ENCODE measurements at regions not wholly inside any gene's neighbourhood (a gene's known extent, or its start where the extent isn't known, plus 50 kb on each side); places are given as distances from the start of the nearest gene placed in this dataset.

DNA sequence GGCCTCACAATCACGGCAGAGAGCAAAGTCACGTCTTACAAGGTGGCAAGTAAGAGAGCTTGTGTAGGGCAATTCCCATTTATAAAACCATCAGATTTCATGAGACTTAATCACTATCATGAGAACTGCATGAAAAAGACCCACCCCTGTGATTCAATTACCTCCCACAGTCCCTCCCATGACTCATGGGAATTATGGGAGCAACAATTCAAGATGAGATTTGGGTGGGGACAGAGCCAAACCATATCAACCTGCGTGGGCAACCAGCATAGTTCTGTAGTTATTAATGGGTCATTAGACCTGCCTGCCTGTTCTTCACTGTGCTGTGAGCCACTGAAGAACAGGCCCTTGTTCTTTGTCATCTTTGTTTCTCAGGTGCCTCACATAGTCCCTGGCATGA lies 593.7 kb upstream of the BOD1L1 start:
- H3K4me1 ChIP-seq (ENCODE audit: control insufficient read depth, insufficient read depth, low read length, poor library complexity, severe bottlenecking) = no peaks in the 10 kb centered on the region
- H3K27ac ChIP-seq (ENCODE audit: insufficient read depth, low read length, poor library complexity, severe bottlenecking) = no peak overlapping the region
- no peaks in the 10 kb centered on the region for H3K36me3 ChIP-seq (ENCODE audit: control insufficient read depth, insufficient read depth, low read length)
- no peaks in the 10 kb centered on the region for H3K9me3 ChIP-seq (ENCODE audit: control insufficient read depth in 2 of 2, low read length in 2 of 2)
- Mint-ChIP-seq H3K4me3 (no peak overlapping the region), H3K27ac (no peak overlapping the region), H3K4me1 (no peaks in the 10 kb centered on the region), H3K27me3 (no peaks in the 10 kb centered on the region), H3K36me3 (no peaks in the 10 kb centered on the region), H3K9me3 (peaks cover 0 to 5% (median 4%) of the 10 kb centered on the region in 7 donors)
- H3K27me3 ChIP-seq (ENCODE audit: control insufficient read depth, insufficient read depth, low read length) = no peaks in the 10 kb centered on the region
- DNase-seq (no peak), ATAC-seq (ENCODE audit: low read depth in 2 of 2) (no peak)
- H3K4me3 ChIP-seq (ENCODE audit: low read depth, low read length) = no peak overlapping the region

DNA sequence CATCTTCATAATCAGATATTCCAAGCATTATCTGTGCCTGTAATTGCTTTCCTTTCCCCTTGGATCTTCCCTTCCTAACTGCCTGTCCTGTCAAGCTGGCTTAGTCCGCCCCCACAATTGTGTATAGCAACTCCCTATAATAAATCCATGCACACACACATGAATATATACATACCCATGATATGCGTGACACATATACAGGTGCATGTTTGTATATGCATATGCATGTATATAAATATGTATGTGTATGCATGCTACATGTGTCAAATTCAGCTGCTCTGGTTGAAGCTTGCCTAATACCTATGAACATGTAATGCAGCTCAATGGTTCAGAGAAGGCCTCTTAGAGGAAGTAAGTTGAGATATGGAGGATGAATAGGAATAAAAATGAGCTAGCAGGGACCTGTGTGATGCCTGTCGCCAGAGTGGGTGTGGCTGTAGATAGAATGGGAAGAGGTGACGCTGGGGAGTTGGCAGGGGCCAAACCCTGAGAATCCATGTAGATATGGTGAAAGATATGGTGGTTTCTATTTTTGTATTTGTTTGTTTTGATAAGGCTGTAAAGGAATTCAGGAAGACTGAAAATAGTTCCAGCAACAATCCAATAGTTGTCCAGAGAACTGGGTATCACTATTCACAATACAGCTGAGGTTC lies 595.0 kb upstream of the BOD1L1 start:
- peaks cover 0 to 6% (median 2%) of the 10 kb centered on the region in 7 donors for H3K9me3 Mint-ChIP-seq
- Histone ChIP-seq H3K9me3 (ENCODE audit: control insufficient read depth in 2 of 2, low read length in 2 of 2) (no peaks in the 10 kb centered on the region), H3K27me3 (ENCODE audit: control insufficient read depth, insufficient read depth, low read length) (no peaks in the 10 kb centered on the region), H3K4me1 (ENCODE audit: control insufficient read depth, insufficient read depth, low read length, poor library complexity, severe bottlenecking) (no peaks in the 10 kb centered on the region), H3K4me3 (ENCODE audit: low read depth, low read length) (no peak overlapping the region), H3K36me3 (ENCODE audit: control insufficient read depth, insufficient read depth, low read length) (no peaks in the 10 kb centered on the region), H3K27ac (ENCODE audit: insufficient read depth, low read length, poor library complexity, severe bottlenecking) (no peak overlapping the region)
- H3K4me3 Mint-ChIP-seq = no peak overlapping the region
- H3K27ac Mint-ChIP-seq = no peak overlapping the region
- no peak for DNase-seq
- H3K36me3 Mint-ChIP-seq = no peaks in the 10 kb centered on the region
- no peak for ATAC-seq (ENCODE audit: low read depth in 2 of 2)
- H3K4me1 Mint-ChIP-seq = no peaks in the 10 kb centered on the region
- no peaks in the 10 kb centered on the region for H3K27me3 Mint-ChIP-seq

- Mint-ChIP-seq H3K27ac (no peak overlapping the region), H3K9me3 (peaks cover 0 to 9% (median 2%) of the 10 kb centered on the region in 7 donors), H3K36me3 (no peaks in the 10 kb centered on the region), H3K4me3 (no peak overlapping the region), H3K27me3 (no peaks in the 10 kb centered on the region), H3K4me1 (no peaks in the 10 kb centered on the region)
- DNase-seq (no peak), ATAC-seq (ENCODE audit: low read depth in 2 of 2) (no peak)
- Histone ChIP-seq H3K4me3 (ENCODE audit: low read depth, low read length) (no peak overlapping the region), H3K36me3 (ENCODE audit: control insufficient read depth, insufficient read depth, low read length) (no peaks in the 10 kb centered on the region), H3K4me1 (ENCODE audit: control insufficient read depth, insufficient read depth, low read length, poor library complexity, severe bottlenecking) (no peaks in the 10 kb centered on the region), H3K27me3 (ENCODE audit: control insufficient read depth, insufficient read depth, low read length) (no peaks in the 10 kb centered on the region), H3K27ac (ENCODE audit: insufficient read depth, low read length, poor library complexity, severe bottlenecking) (no peak overlapping the region), H3K9me3 (ENCODE audit: control insufficient read depth in 2 of 2, low read length in 2 of 2) (no peaks in the 10 kb centered on the region)
These were observed 595.9 kb upstream of the BOD1L1 start for GRCh38 chr4:14223461-14223860.

DNA sequence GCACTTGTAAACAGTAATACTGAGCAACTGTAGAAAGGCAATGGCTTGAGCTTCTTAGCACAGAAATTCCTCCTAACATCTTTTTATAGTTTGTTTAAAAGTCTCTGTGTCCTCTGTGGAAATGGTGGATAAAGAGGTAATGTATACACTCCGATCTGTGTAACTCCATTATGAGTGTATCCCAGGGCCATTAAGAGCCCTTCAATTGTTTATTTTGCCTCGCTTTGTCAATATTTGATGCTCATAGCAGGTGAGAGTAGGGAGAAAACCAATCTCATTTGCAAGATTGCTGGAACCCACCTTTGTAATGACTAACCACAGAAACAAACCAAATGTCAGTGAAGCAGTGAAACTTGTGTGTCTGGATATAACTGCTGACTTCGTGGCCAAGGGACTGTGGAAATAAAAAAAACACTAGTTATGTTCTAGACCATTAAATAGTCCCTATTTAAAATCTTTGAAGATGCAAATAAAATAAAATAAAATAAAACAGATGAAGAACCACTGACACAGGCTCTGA lies 598.2 kb upstream of the BOD1L1 start:
- H3K4me1 ChIP-seq (ENCODE audit: control insufficient read depth, insufficient read depth, low read length, poor library complexity, severe bottlenecking) = no peaks in the 10 kb centered on the region
- no peaks in the 10 kb centered on the region for H3K27me3 Mint-ChIP-seq
- H3K4me3 Mint-ChIP-seq = no peak overlapping the region

DNA sequence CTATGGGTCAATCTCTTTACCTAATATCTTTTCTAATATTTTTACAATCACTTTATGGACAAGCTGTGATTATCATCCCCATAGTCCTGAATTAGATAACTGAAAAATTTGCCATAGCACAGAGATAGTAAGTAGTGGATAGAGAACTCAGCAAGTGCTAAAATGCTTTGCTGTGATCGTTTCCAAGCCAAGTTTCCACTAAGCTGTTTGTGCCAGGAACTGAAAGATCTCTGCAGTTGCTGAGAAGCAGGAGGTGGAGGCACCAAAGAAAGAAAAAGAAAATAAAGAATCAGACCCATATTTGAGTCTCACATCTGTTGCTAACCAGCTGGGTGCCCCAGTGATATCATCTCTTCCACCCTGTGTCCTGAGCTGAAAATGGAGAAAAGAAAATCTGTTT lies 605.6 kb upstream of the BOD1L1 start:
- H3K9me3 ChIP-seq (ENCODE audit: control insufficient read depth in 2 of 2, low read length in 2 of 2) = no peaks in the 10 kb centered on the region
- no peaks in the 10 kb centered on the region for H3K36me3 ChIP-seq (ENCODE audit: control insufficient read depth, insufficient read depth, low read length)
- ATAC-seq (ENCODE audit: low read depth in 2 of 2) (no peak), DNase-seq (no peak)
- no peaks in the 10 kb centered on the region for H3K27me3 ChIP-seq (ENCODE audit: control insufficient read depth, insufficient read depth, low read length)
- Mint-ChIP-seq H3K36me3 (no peaks in the 10 kb centered on the region), H3K27me3 (no peaks in the 10 kb centered on the region), H3K4me1 (no peaks in the 10 kb centered on the region), H3K27ac (no peak overlapping the region), H3K9me3 (peaks cover 0 to 4% (median 0%) of the 10 kb centered on the region in 7 donors), H3K4me3 (no peak overlapping the region)
- no peak overlapping the region for H3K27ac ChIP-seq (ENCODE audit: insufficient read depth, low read length, poor library complexity, severe bottlenecking)
- H3K4me1 ChIP-seq (ENCODE audit: control insufficient read depth, insufficient read depth, low read length, poor library complexity, severe bottlenecking) = no peaks in the 10 kb centered on the region
- H3K4me3 ChIP-seq (ENCODE audit: low read depth, low read length) = no peak overlapping the region

More for the DNA sequence above, 598.2 kb upstream of the BOD1L1 start:
- H3K27ac ChIP-seq (ENCODE audit: insufficient read depth, low read length, poor library complexity, severe bottlenecking) = no peak overlapping the region
- H3K36me3 Mint-ChIP-seq = no peaks in the 10 kb centered on the region
- H3K27me3 ChIP-seq (ENCODE audit: control insufficient read depth, insufficient read depth, low read length) = no peaks in the 10 kb centered on the region
- no peak overlapping the region for H3K27ac Mint-ChIP-seq
- no peak for DNase-seq
- H3K9me3 Mint-ChIP-seq = peaks cover 0 to 9% (median 1%) of the 10 kb centered on the region in 7 donors
- no peak overlapping the region for H3K4me3 ChIP-seq (ENCODE audit: low read depth, low read length)
- no peaks in the 10 kb centered on the region for H3K36me3 ChIP-seq (ENCODE audit: control insufficient read depth, insufficient read depth, low read length)
- H3K4me1 Mint-ChIP-seq = no peaks in the 10 kb centered on the region
- no peaks in the 10 kb centered on the region for H3K9me3 ChIP-seq (ENCODE audit: control insufficient read depth in 2 of 2, low read length in 2 of 2)
- no peak for ATAC-seq (ENCODE audit: low read depth in 2 of 2)

DNA sequence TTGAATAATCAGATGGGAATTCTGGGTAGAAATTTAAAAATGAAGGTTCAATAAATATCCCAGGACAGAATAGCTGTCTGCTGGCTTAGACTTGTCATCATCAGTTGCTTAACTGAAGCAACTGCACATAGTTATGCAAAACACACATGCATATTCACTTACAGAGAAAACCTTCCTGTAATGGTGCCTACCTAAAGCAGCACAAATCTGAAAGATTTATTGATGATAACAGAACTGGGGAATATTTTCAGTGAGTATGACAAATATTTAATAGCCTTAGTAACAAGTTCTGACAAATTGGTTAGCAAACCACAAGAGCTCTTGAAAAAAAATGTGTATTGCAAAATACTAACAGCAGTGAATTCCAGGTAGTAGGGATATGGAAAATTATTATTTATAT lies 606.8 kb upstream of the BOD1L1 start:
- ATAC-seq (ENCODE audit: low read depth in 2 of 2) (no peak), DNase-seq (no peak)
- peaks cover 0 to 4% (median 0%) of the 10 kb centered on the region in 7 donors for H3K9me3 Mint-ChIP-seq
- H3K4me1 Mint-ChIP-seq = no peaks in the 10 kb centered on the region
- H3K27me3 Mint-ChIP-seq = no peaks in the 10 kb centered on the region
- H3K36me3 Mint-ChIP-seq = no peaks in the 10 kb centered on the region
- Histone ChIP-seq H3K4me1 (ENCODE audit: control insufficient read depth, insufficient read depth, low read length, poor library complexity, severe bottlenecking) (no peaks in the 10 kb centered on the region), H3K36me3 (ENCODE audit: control insufficient read depth, insufficient read depth, low read length) (no peaks in the 10 kb centered on the region), H3K4me3 (ENCODE audit: low read depth, low read length) (no peak overlapping the region), H3K27me3 (ENCODE audit: control insufficient read depth, insufficient read depth, low read length) (no peaks in the 10 kb centered on the region), H3K27ac (ENCODE audit: insufficient read depth, low read length, poor library complexity, severe bottlenecking) (no peak overlapping the region), H3K9me3 (ENCODE audit: control insufficient read depth in 2 of 2, low read length in 2 of 2) (no peaks in the 10 kb centered on the region)
- no peak overlapping the region for H3K4me3 Mint-ChIP-seq
- H3K27ac Mint-ChIP-seq = no peak overlapping the region

GRCh38 chr4:14236359-14236758 lies 608.8 kb upstream of the BOD1L1 start:
- Histone ChIP-seq H3K4me1 (ENCODE audit: control insufficient read depth, insufficient read depth, low read length, poor library complexity, severe bottlenecking) (no peaks in the 10 kb centered on the region), H3K36me3 (ENCODE audit: control insufficient read depth, insufficient read depth, low read length) (no peaks in the 10 kb centered on the region), H3K9me3 (ENCODE audit: control insufficient read depth in 2 of 2, low read length in 2 of 2) (no peaks in the 10 kb centered on the region), H3K27ac (ENCODE audit: insufficient read depth, low read length, poor library complexity, severe bottlenecking) (no peak overlapping the region), H3K27me3 (ENCODE audit: control insufficient read depth, insufficient read depth, low read length) (no peaks in the 10 kb centered on the region), H3K4me3 (ENCODE audit: low read depth, low read length) (no peak overlapping the region)
- Mint-ChIP-seq H3K4me3 (no peak overlapping the region), H3K27ac (no peak overlapping the region), H3K27me3 (no peaks in the 10 kb centered on the region), H3K4me1 (no peaks in the 10 kb centered on the region), H3K36me3 (no peaks in the 10 kb centered on the region), H3K9me3 (peaks cover 0 to 4% (median 0%) of the 10 kb centered on the region in 7 donors)
- DNase-seq (no peak), ATAC-seq (ENCODE audit: low read depth in 2 of 2) (no peak)

DNA sequence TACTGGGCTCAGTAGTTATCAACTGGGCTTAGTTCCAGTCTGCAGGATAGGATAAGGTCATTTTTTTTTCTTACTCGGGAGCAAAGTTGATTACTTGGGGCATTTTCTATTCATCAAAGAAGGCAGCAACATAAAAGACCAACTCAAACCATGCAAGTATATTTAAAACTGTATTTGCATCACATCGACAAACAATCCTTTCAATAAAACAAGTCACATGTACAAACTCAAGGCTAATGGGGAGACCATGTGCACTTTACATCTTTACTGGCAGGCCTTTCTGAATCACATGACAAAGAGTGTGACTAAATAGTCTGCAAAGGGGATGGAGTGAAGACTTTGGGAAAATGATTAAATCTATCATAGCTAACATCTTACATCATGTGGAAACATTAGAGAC lies 610.4 kb upstream of the BOD1L1 start:
- no peak overlapping the region for H3K4me3 Mint-ChIP-seq
- no peak overlapping the region for H3K27ac Mint-ChIP-seq
- no peaks in the 10 kb centered on the region for H3K27me3 ChIP-seq (ENCODE audit: control insufficient read depth, insufficient read depth, low read length)
- no peak overlapping the region for H3K4me3 ChIP-seq (ENCODE audit: low read depth, low read length)
- no peak overlapping the region for H3K27ac ChIP-seq (ENCODE audit: insufficient read depth, low read length, poor library complexity, severe bottlenecking)
- no peaks in the 10 kb centered on the region for H3K4me1 ChIP-seq (ENCODE audit: control insufficient read depth, insufficient read depth, low read length, poor library complexity, severe bottlenecking)
- no peaks in the 10 kb centered on the region for H3K9me3 ChIP-seq (ENCODE audit: control insufficient read depth in 2 of 2, low read length in 2 of 2)
- ATAC-seq (ENCODE audit: low read depth in 2 of 2) (no peak), DNase-seq (no peak)
- no peaks in the 10 kb centered on the region for H3K27me3 Mint-ChIP-seq
- H3K36me3 Mint-ChIP-seq = no peaks in the 10 kb centered on the region
- H3K9me3 Mint-ChIP-seq = peaks cover 0 to 4% (median 0%) of the 10 kb centered on the region in 7 donors
- H3K36me3 ChIP-seq (ENCODE audit: control insufficient read depth, insufficient read depth, low read length) = no peaks in the 10 kb centered on the region
- no peaks in the 10 kb centered on the region for H3K4me1 Mint-ChIP-seq

All from CD4-positive, CD25-positive, alpha-beta regulatory T cell (primary cell).